Endothelial cell of umbilical vein (primary cell): ENCODE measurements at regions not wholly inside any gene's neighbourhood (a gene's known extent, or its start where the extent isn't known, plus 50 kb on each side); places are given as distances from the start of the nearest gene placed in this dataset.

Experiments used
- BruUV-seq: library from RNA; stranded (reverse); fragments of 400-500 nt; replicated peaks from 2 replicates; lab custom pipeline; 2021; lab: Mats Ljungman, UMichigan
- CTCF ChIA-PET: fragments of 300-600, 350-600 bp; sonication (Branson Sonifier 250); formaldehyde crosslinking; loops from one replicate; lab custom pipeline; 2021; ENCODE audit warnings: antibody characterized with exemption, inconsistent platforms; lab: Charles Lee
- POLR2A ChIA-PET: fragments of 300-600, 350-600 bp; sonication (Branson Sonifier 250); formaldehyde crosslinking; loops from one replicate; lab custom pipeline; 2021; ENCODE audit warnings: antibody characterized with exemption, inconsistent platforms; lab: Charles Lee
- DNase-seq: peaks from one replicate; pipeline ENCODE4 v3.0.0-alpha.2; 2011; ENCODE audit warnings: low read depth, low spot score
- FAIRE-seq: peaks from 2 replicates; lab custom pipeline; 2011; peaks lifted over from hg19 to GRCh38; lab: Jason Lieb, UNC
- H2AFZ ChIP-seq: 2 replicates; pipeline ENCODE4 v1.6.0; 2012; ENCODE audit warnings: low read depth, low read length, control low read depth, inconsistent platforms
- H3K27ac ChIP-seq: 2 replicates; pipeline ENCODE4 v1.5.1; 2011; ENCODE audit warnings: low read depth, mild to moderate bottlenecking, control low read depth, low read length, moderate library complexity; ENCODE audit not compliant: insufficient read depth
- H3K27me3 ChIP-seq, 2 experiments: 2 replicates each; pipeline versions ENCODE4 v1.6.0 to v1.6.1; 2011; ENCODE audit warnings: low read length in 2 of 2, mixed read lengths in 1 of 2; ENCODE audit not compliant: control insufficient read depth in 2 of 2, insufficient read depth in 2 of 2
- H3K36me3 ChIP-seq, 2 experiments: 2 replicates in 1 of 2; 3 replicates in 1 of 2; pipeline ENCODE4 v1.5.1; 2011; ENCODE audit warnings: low read length in 2 of 2, mild to moderate bottlenecking in 1 of 2, moderate library complexity in 1 of 2; ENCODE audit not compliant: control insufficient read depth in 2 of 2, insufficient read depth in 2 of 2; ENCODE audit errors: extremely low read depth in 1 of 2
- H3K4me1 ChIP-seq: 3 replicates; pipeline ENCODE4 v1.5.1; 2011; ENCODE audit warnings: mild to moderate bottlenecking, low read length; ENCODE audit not compliant: control insufficient read depth, insufficient read depth; ENCODE audit errors: extremely low read depth
- H3K4me2 ChIP-seq: 2 replicates; pipeline ENCODE4 v1.6.1; 2011; ENCODE audit warnings: low read length, control low read depth, mixed read lengths; ENCODE audit not compliant: insufficient read depth
- H3K4me3 ChIP-seq, 3 experiments: fragments of 200-600 bp in 1 of 3; sonication (generic), shearing (Covaris generic) in 1 of 3; replicated peaks in 1 of 3; 2 replicates each; pipeline ENCODE4 v1.5.1; 2011 to 2016; ENCODE audit warnings: control low read depth in 3 of 3, low read length in 3 of 3, mild to moderate bottlenecking in 2 of 3, inconsistent platforms in 1 of 3, low read depth in 1 of 3, moderate library complexity in 1 of 3; ENCODE audit not compliant: insufficient read depth in 1 of 3
- H3K79me2 ChIP-seq: 2 replicates; pipeline ENCODE4 v1.6.0; 2012; ENCODE audit warnings: low read length, inconsistent platforms; ENCODE audit not compliant: control insufficient read depth, insufficient read depth
- H3K9ac ChIP-seq: replicated peaks from 2 replicates; pipeline ENCODE3; 2011; ENCODE audit warnings: low read length, control low read depth; ENCODE audit not compliant: insufficient read depth; ENCODE audit errors: extremely low read depth
- H3K9me1 ChIP-seq: replicated peaks from 3 replicates; pipeline ENCODE4 v1.6.0; 2011; ENCODE audit warnings: mild to moderate bottlenecking, low read length; ENCODE audit not compliant: control insufficient read depth, insufficient read depth; ENCODE audit errors: extremely low read depth
- H3K9me3 ChIP-seq: replicated peaks from 2 replicates; pipeline ENCODE4 v1.5.1; 2012; ENCODE audit warnings: low read length, inconsistent platforms; ENCODE audit not compliant: control insufficient read depth, insufficient read depth
- H4K20me1 ChIP-seq: replicated peaks from 2 replicates; pipeline ENCODE3; 2011; ENCODE audit warnings: mild to moderate bottlenecking, low read length; ENCODE audit not compliant: control insufficient read depth, insufficient read depth; ENCODE audit errors: extremely low read depth
- EZH2 ChIP-seq: IDR thresholded peaks from 2 replicates; pipeline ENCODE4 v1.6.1; 2012; ENCODE audit warnings: borderline replicate concordance, low read depth, mild to moderate bottlenecking, moderate library complexity, low read length, inconsistent platforms; ENCODE audit not compliant: severe bottlenecking
- FOS ChIP-seq: IDR thresholded peaks from 2 replicates; pipeline ENCODE4 v1.6.1; 2011; ENCODE audit warnings: mild to moderate bottlenecking, low read length, moderate library complexity, borderline replicate concordance; ENCODE audit not compliant: insufficient read depth
- GATA2 ChIP-seq: IDR thresholded peaks from 2 replicates; pipeline ENCODE4 v1.7.0; 2011; ENCODE audit warnings: low read depth, mild to moderate bottlenecking, moderate library complexity, mixed read lengths, low read length; ENCODE audit not compliant: insufficient read length, insufficient read depth
- JUN ChIP-seq: IDR thresholded peaks from 2 replicates; pipeline ENCODE4 v1.6.1; 2011; ENCODE audit warnings: borderline replicate concordance, low read depth; ENCODE audit not compliant: insufficient read length, insufficient read depth
- MYC ChIP-seq: IDR thresholded peaks from one replicate; pipeline ENCODE4 v1.6.1; 2011; ENCODE audit warnings: mild to moderate bottlenecking, low read depth, low read length
- POLR2A ChIP-seq: IDR thresholded peaks from 2 replicates; pipeline ENCODE4 v1.6.1; 2012; ENCODE audit warnings: low read depth, mild to moderate bottlenecking, control low read depth, low read length
- POLR2AphosphoS5 ChIP-seq: IDR thresholded peaks from 2 replicates; pipeline ENCODE4 v1.6.1; 2012; ENCODE audit warnings: low read depth, mild to moderate bottlenecking, control low read depth, low read length, moderate library complexity; ENCODE audit not compliant: insufficient read depth
- dilution Hi-C: fragments of 300-500 bp; cut with MboI; formaldehyde crosslinking; loops from one replicate; pipeline ENCODE4 v1.15.0; 2019; ENCODE audit warnings: low sequenced_read_pairs; ENCODE audit not compliant: extremely low pct_ligation_motif_present
- intact Hi-C: fragments of 100-400 bp; cut with micrococcal nuclease; formaldehyde crosslinking; loops from one replicate; pipeline ENCODE4 v1.10.0; 2022
- TF ChIP-seq, protein P1 (sequence below): IDR thresholded peaks from 2 replicates; pipeline ENCODE4 v1.6.1; 2011; ENCODE audit not compliant: insufficient read depth, insufficient read length
- TF ChIP-seq, protein P2 (sequence below), 2 donors: IDR thresholded peaks; 1 replicate in 1 of 2; 2 replicates in 1 of 2; pipeline ENCODE4 v1.5.1; 2011; ENCODE audit warnings: low read length in 2 of 2, mild to moderate bottlenecking in 2 of 2, moderate library complexity in 2 of 2, control low read depth in 1 of 2, inconsistent platforms in 1 of 2, low read depth in 1 of 2; ENCODE audit not compliant: insufficient read depth in 1 of 2; ENCODE audit errors: extremely low read depth in 1 of 2

DNA sequence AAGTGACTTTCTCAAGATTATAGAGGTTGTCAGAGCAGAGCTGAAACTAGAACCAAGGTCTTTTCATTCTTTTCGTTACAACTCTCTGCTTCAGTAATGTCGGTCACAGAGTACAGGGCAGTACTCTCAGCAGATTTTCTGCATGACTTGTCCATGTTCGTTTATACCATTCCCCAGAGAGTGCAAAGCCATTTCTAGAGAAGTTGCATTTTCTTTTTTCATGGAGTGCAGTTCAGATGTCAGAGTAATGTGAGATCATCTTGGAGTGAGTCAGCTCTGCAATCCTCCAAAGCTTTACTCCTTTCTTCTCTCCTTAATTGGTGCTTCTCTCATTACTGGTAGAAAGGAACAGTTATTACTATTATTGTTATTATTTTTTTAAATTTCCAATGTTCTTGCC, 115.6 kb upstream of the B3GAT2 start:
- intact Hi-C loops (no loop called here), dilution Hi-C loops (no loop called here)
- ChIA-PET CTCF (interaction anchor here (1.2 kb wide), 1 partner anchor 117 kb away, joined by 4 read pairs; no protein-coding TSS in a partner anchor), POLR2A (no interaction called here)
- H3K27me3 ChIP-seq, result no peaks in the 10 kb centered on the region
- no peak for DNase-seq
- no peak overlapping the region for H3K4me2 ChIP-seq
- no peak overlapping the region for H3K4me3 ChIP-seq
- no peak for FAIRE-seq
- no TSS peak for BruUV-seq
- H3K27ac ChIP-seq, result no peak overlapping the region
- H4K20me1 ChIP-seq, result no peaks in the 10 kb centered on the region
- H3K9me3 ChIP-seq, result no peaks in the 10 kb centered on the region
- no peak overlapping the region for H3K9ac ChIP-seq
- H3K79me2 ChIP-seq, result no peaks in the 10 kb centered on the region
- no peaks in the 10 kb centered on the region for H3K9me1 ChIP-seq
- TF ChIP-seq MYC, result no peak
- H3K36me3 ChIP-seq, result no peaks in the 10 kb centered on the region
- H2AFZ ChIP-seq, result no peak overlapping the region
- H3K4me1 ChIP-seq, result no peaks in the 10 kb centered on the region

DNA sequence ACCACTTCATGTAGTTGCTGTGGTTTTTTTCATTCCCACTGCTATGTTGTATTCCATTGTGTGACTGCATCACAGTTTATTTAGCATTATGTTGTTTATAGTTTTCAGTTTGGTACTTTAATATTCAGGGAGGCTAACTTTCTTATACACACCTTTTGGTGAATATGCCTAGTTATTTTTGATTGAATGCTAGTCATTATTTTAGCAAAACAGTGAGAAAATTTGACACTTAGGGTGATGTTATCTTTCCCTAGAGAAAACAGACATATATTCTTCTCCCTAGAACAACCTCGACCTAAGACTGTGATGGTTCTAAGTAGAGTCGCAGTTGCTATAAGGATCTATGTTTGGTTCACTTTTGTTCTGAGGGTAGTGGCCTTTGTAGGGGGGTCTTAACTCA, 120.8 kb upstream of the B3GAT2 start:
- no peaks in the 10 kb centered on the region for H3K79me2 ChIP-seq
- no peak overlapping the region for H2AFZ ChIP-seq
- TF ChIP-seq POLR2A (no peak), FOS (no peak), POLR2AphosphoS5 (no peak), MYC (no peak), EZH2 (no peak), JUN (no peak), GATA2 (no peak)
- TF ChIP-seq, protein P1, sequence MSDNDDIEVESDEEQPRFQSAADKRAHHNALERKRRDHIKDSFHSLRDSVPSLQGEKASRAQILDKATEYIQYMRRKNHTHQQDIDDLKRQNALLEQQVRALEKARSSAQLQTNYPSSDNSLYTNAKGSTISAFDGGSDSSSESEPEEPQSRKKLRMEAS, result no peak
- TF ChIP-seq, protein P2, sequence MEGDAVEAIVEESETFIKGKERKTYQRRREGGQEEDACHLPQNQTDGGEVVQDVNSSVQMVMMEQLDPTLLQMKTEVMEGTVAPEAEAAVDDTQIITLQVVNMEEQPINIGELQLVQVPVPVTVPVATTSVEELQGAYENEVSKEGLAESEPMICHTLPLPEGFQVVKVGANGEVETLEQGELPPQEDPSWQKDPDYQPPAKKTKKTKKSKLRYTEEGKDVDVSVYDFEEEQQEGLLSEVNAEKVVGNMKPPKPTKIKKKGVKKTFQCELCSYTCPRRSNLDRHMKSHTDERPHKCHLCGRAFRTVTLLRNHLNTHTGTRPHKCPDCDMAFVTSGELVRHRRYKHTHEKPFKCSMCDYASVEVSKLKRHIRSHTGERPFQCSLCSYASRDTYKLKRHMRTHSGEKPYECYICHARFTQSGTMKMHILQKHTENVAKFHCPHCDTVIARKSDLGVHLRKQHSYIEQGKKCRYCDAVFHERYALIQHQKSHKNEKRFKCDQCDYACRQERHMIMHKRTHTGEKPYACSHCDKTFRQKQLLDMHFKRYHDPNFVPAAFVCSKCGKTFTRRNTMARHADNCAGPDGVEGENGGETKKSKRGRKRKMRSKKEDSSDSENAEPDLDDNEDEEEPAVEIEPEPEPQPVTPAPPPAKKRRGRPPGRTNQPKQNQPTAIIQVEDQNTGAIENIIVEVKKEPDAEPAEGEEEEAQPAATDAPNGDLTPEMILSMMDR (IDR thresholded peaks at IDR 0.05; ENCODE audit: extremely low read depth in 1 of 2, insufficient read depth in 1 of 2, low read depth in 1 of 2, low read length in 2 of 2), result no peak
- FAIRE-seq, result no peak
- no peaks in the 10 kb centered on the region for H4K20me1 ChIP-seq
- no peaks in the 10 kb centered on the region for H3K9me1 ChIP-seq
- no peak overlapping the region for H3K9ac ChIP-seq
- no TSS peak for BruUV-seq
- no peaks in the 10 kb centered on the region for H3K9me3 ChIP-seq
- H3K4me1 ChIP-seq, result no peaks in the 10 kb centered on the region
- H3K36me3 ChIP-seq, result no peaks in the 10 kb centered on the region
- dilution Hi-C loops, result no loop called here
- no peak overlapping the region for H3K27ac ChIP-seq
- no peak overlapping the region for H3K4me3 ChIP-seq
- no peak for DNase-seq
- ChIA-PET POLR2A (no interaction called here), CTCF (no interaction called here)
- H3K27me3 ChIP-seq, result no peaks in the 10 kb centered on the region
- no peak overlapping the region for H3K4me2 ChIP-seq
- intact Hi-C loops, result no loop called here
